Tibial nerve (tissue), 4 donors: ENCODE measurements at regions not wholly inside any gene's neighbourhood (a gene's known extent, or its start where the extent isn't known, plus 50 kb on each side); places are given as distances from the start of the nearest gene placed in this dataset.

ENCODE experiments used
- CTCF ChIP-seq, 5 experiments: fragments of 200-600 bp in 3 of 5; fragments of 450-650 bp in 2 of 5; sonication (generic) in 3 of 5; IDR thresholded peaks; one replicate each; pipeline ENCODE4 v1.5.1; 2016 to 2019; ENCODE audit warnings: antibody characterized with exemption in 5 of 5, mild to moderate bottlenecking in 3 of 5, moderate library complexity in 2 of 5
- EP300 ChIP-seq, 2 donors: sonication (generic); formaldehyde crosslinking; IDR thresholded peaks; one replicate each; pipeline ENCODE4 v1.6.1; 2017; ENCODE audit warnings: antibody characterized with exemption in 2 of 2, mild to moderate bottlenecking in 1 of 2
- POLR2A ChIP-seq, 2 donors: fragments of 450-650 bp; IDR thresholded peaks; one replicate each; pipeline ENCODE4 v1.6.1; 2017; ENCODE audit warnings: antibody characterized with exemption in 2 of 2, mild to moderate bottlenecking in 2 of 2, moderate library complexity in 2 of 2

GRCh38 chr3:23654571-23654970 lies 151.2 kb upstream of the UBE2E1 start:
- TF ChIP-seq CTCF (IDR thresholded peaks at IDR 0.05) (no peak), POLR2A (IDR thresholded peaks at IDR 0.05) (no peak), EP300 (IDR thresholded peaks at IDR 0.05) (no peak)
